ENCODE measurements at regions not wholly inside any gene's neighbourhood (a gene's known extent, or its start where the extent isn't known, plus 50 kb on each side); places are given as distances from the start of the nearest gene placed in this dataset.

GRCh38 chr11:116037861-116038260, 533.6 kb upstream of the CADM1 start:
- no peak for DNase-seq (ENCODE audit: low spot score)
- Histone ChIP-seq H3K4me1 (ENCODE audit: insufficient read depth, low read length) (no peaks in the 10 kb centered on the region), H3K27me3 (ENCODE audit: control insufficient read depth in 1 of 2, insufficient read depth in 2 of 2, low read length in 2 of 2) (peaks cover 2 to 18% of the 10 kb centered on the region in 2 experiments; a peak in 2 of 5 replicates), H3K4me2 (ENCODE audit: low read depth, low read length) (no peak overlapping the region), H3K4me3 (replicated peaks in 1 of 3; ENCODE audit: insufficient read depth in 1 of 3, low read depth in 2 of 3, low read length in 3 of 3) (no peak overlapping the region), H3K79me2 (ENCODE audit: insufficient read depth, low read length) (no peaks in the 10 kb centered on the region), H2AFZ (ENCODE audit: low read length) (no peak overlapping the region), H3K9me3 (ENCODE audit: low read length) (no peaks in the 10 kb centered on the region), H3K36me3 (replicated peaks in 1 of 2; ENCODE audit: control insufficient read depth in 1 of 2, insufficient read depth in 2 of 2, low read length in 2 of 2) (no peaks in the 10 kb centered on the region), H3K27ac (ENCODE audit: extremely low read length, insufficient read depth, low read length) (no peak overlapping the region), H4K20me1 (ENCODE audit: insufficient read depth, low read length) (no peaks in the 10 kb centered on the region), H3K9ac (ENCODE audit: insufficient read depth, low read depth, low read length) (no peak overlapping the region)
- intact Hi-C loops (cut with micrococcal nuclease; ENCODE audit: unreplicated experiment) (no loop called here), in situ Hi-C loops (cut with HindIII; ENCODE audit: extremely low pct_ligation_motif_present, low pct_unique_long_range_greater_than_20kb) (no loop called here)
- 21% methylated on average over 2 of the region's 2 CpGs for WGBS (ENCODE audit: low lambda C conversion rate)
- BruUV-seq (replicated peaks): no TSS peak
- no peak for FAIRE-seq
- ChIA-PET CTCF (ENCODE audit: low intra/inter-chr PET ratio, low total read pairs) (no interaction called here), POLR2A (no interaction called here)
- ATAC-seq: no peak
- TF ChIP-seq RFX3 (CRISPR knock-in tag; IDR thresholded peaks at IDR 0.05) (no peak), TBL1XR1 (IDR thresholded peaks at IDR 0.05; ENCODE audit: borderline replicate concordance, low read length, partially characterized antibody) (no peak), RBFOX2 (IDR thresholded peaks at IDR 0.05; ENCODE audit: low read depth, low read length) (no peak), TOE1 (CRISPR knock-in tag; IDR thresholded peaks at IDR 0.05) (no peak), ZNF225 (CRISPR knock-in tag; IDR thresholded peaks at IDR 0.05) (no peak), ZNF431 (CRISPR knock-in tag; IDR thresholded peaks at IDR 0.05; ENCODE audit: borderline replicate concordance, low read depth) (no peak), ATM (IDR thresholded peaks at IDR 0.05; ENCODE audit: borderline replicate concordance) (no peak), ARID3A (IDR thresholded peaks at IDR 0.05; ENCODE audit: low read depth, low read length) (no peak), ETV5 (CRISPR knock-in tag; IDR thresholded peaks at IDR 0.05; ENCODE audit: borderline replicate concordance) (no peak), TOPORS (CRISPR knock-in tag; IDR thresholded peaks at IDR 0.05) (no peak), ZNF496 (CRISPR knock-in tag; IDR thresholded peaks at IDR 0.05; ENCODE audit: insufficient replicate concordance) (no peak)
- TF ChIP-seq, protein P1, sequence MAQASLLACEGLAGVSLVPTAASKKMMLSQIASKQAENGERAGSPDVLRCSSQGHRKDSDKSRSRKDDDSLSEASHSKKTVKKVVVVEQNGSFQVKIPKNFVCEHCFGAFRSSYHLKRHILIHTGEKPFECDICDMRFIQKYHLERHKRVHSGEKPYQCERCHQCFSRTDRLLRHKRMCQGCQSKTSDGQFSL (CRISPR knock-in tag; IDR thresholded peaks at IDR 0.05): no peak
- TF ChIP-seq, protein P2, sequence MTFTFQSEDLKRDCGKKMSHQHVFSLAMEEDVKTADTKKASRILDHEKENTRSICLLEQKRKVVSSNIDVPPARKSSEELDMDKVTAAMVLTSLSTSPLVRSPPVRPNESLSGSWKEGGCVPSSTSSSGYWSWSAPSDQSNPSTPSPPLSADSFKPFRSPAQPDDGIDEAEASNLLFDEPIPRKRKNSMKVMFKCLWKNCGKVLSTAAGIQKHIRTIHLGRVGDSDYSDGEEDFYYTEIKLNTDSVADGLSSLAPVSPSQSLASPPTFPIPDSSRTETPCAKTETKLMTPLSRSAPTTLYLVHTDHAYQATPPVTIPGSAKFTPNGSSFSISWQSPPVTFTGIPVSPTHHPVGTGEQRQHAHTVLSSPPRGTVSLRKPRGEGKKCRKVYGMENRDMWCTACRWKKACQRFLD (CRISPR knock-in tag; IDR thresholded peaks at IDR 0.05; ENCODE audit: borderline replicate concordance): no peak
- TF ChIP-seq, protein P3, sequence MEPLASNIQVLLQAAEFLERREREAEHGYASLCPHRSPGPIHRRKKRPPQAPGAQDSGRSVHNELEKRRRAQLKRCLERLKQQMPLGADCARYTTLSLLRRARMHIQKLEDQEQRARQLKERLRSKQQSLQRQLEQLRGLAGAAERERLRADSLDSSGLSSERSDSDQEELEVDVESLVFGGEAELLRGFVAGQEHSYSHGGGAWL (CRISPR knock-in tag; IDR thresholded peaks at IDR 0.05): no peak
- TF ChIP-seq, protein P4, sequence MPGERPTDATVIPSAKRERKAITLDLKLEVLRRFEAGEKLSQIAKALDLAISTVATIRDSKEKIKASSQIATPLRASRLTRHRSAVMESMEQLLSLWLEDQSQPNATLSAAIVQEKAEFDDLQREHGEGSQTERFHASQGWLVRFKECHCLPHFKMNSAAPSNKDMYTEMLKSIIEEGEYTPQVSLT (CRISPR knock-in tag; IDR thresholded peaks at IDR 0.05; ENCODE audit: borderline replicate concordance, low read depth): no peak

Measured in HepG2 (cell line).